HG02588 (cell line): ENCODE measurements at regions not wholly inside any gene's neighbourhood (a gene's known extent, or its start where the extent isn't known, plus 50 kb on each side); places are given as distances from the start of the nearest gene placed in this dataset.
"Not testable (repeated sequence)": the region's sequence is repeated elsewhere in the genome, so short reads cannot be mapped to it uniquely, and the experiment has no call there.

Source experiments
- ATAC-seq: cut with Tn5 transposase; IDR thresholded peaks from one replicate; pipeline ENCODE4 v1.9.1; 2021; ENCODE audit warnings: mild to moderate bottlenecking, moderate library complexity; ENCODE audit not compliant: unreplicated experiment

DNA sequence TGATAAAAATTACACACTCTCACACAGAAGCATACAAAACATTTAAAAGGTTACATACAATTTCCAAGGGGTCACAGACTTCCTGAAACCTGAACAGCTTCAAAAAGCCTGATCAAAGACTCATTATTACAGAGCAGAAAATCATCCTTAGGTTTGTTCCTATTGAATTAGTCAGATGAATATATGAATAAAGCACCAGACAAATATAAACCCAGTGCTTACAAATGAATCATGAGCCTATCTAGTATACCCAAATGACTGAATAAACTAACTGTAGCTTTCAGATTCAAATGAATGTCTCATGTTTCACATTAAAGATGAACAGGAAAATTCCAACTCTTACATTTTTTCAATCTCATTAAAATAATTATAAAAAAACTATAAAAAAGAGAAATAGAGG lies 550.3 kb downstream of the SUCLG1 start:
- no peak for ATAC-seq

DNA sequence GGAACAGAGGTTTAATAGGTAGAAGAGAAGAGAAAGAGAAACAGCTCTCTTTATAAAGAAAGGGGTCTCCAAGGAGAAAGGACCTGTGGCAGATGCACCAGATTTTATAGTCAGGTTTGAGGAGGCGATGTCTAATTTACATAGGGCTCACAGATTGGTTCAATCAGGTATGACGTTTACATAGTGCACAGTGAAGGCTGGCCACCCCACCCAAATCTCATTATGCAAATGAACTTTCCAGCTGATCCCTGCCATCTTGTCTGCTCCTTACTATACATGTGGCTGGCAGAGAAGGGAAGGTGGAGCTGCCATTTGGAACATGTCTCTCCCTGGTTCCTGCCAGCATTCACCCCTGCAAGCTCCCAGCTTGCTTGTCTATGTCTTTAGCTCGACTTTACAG lies 557.8 kb downstream of the SUCLG1 start:
- no peak for ATAC-seq

DNA sequence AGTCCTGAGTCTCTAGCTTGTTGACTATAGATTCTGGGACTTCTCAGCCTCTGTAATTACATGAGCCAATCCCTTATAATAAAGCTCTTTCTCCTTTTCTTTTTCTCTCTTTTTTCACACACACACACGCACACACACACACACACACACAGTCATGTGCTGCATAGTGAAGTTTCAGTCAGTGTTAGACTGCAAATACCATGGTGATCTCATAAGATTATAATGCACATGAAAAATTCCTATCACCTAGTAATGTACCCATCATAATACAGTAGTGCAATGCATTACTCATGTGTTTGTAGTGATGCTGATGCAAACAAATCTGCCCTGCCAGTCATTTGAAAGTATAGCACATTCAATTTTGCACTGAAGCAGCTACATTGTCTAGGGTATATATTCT lies 558.2 kb downstream of the SUCLG1 start:
- ATAC-seq = no peak

DNA sequence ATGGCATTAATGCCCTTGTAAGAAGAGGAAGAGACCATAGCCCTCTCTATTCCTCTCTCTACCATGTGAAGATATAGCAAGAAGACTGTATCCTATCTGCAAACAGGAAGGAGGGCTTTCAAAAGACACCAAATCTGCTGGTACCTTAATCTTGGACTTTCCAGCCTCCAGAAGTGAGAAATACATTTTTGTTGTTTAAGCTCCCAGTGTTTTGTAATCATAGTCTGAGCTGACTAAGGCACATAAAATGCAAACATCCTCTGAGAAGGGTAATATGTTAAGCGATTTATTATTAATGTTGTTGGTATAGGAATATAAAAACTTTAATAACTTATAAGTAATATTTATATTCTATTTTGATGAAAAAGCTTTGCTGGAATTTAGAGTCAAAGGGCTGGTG lies 559.8 kb downstream of the SUCLG1 start:
- no peak for ATAC-seq

DNA sequence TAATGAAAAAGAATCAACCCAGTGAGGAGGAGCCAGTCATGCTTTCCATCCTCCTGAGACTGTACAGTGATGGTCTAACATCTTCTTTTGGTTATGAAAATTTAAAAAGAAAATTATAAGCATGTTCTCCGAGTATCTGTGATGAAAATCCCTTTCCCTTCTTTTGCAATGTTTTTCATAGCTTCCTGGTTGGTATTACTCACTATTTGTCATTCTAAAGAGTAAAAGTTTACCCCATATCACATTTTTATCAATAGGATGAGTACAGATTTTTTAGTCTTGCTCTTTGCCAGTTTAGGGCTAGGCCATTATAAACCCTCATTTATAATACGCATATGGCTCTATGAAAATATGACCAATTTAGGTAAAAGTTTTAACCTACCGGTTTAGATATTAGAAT lies 564.1 kb downstream of the SUCLG1 start:
- ATAC-seq = no peak

DNA sequence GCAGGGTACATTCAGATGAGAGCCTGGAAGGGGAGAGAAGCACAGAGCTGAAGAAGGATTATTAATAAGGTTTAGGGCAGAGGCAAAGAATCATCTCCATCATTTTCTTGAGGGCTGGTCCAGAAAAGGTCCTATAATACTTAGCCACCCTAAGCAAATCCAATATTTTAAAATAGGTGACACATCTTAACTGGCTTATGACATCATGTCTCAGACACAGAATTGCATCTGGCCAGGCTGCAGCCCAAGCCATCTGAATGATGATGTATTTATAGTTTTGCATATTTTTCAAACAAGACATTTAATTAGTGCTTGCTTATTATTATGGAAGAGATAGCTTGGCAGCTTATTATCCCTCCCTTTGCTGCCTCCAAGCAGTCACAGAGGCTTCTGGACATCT lies 571.3 kb downstream of the SUCLG1 start:
- ATAC-seq = no peak

DNA sequence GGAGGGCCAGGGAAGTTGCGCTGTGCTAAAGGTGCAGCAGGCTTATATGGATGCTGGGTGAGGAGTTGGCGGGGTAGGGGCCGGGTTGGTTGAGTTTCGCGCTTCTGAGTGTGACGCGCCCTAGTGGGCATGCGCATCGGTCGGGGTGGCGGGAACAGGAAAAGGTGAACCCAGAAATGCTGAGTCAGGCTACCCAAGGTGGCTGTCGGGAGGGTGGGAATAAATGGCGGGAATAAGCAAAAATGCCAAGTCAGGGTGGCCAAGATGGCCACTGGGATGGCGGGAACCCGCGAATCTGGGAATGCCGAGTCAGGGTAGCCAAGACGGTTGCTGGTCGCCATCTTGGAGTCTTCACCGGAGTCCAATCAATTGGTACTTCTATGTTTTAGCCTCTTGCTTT lies 580.0 kb downstream of the SUCLG1 start:
- no peak for ATAC-seq

DNA sequence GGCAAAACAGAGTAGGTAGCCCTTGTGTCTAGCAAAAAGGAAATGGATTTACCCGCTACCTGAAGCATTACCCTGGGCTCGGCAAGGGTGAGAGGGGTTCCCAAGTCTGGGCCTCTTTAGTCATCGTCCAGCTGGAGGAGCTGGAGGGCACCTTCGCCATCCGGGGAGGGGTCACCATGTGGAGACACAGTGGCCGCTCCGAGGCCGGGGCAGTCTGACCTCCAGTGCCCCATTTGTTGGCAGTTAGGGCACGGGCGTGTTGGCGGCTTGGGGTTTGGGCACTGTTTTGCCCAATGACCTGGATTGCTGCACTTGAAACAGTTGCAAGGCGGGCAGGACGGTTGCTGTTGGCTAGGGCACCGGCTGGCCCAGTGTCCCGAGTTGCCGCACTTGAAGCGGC lies 581.8 kb downstream of the SUCLG1 start:
- ATAC-seq = not testable (repeated sequence)

DNA sequence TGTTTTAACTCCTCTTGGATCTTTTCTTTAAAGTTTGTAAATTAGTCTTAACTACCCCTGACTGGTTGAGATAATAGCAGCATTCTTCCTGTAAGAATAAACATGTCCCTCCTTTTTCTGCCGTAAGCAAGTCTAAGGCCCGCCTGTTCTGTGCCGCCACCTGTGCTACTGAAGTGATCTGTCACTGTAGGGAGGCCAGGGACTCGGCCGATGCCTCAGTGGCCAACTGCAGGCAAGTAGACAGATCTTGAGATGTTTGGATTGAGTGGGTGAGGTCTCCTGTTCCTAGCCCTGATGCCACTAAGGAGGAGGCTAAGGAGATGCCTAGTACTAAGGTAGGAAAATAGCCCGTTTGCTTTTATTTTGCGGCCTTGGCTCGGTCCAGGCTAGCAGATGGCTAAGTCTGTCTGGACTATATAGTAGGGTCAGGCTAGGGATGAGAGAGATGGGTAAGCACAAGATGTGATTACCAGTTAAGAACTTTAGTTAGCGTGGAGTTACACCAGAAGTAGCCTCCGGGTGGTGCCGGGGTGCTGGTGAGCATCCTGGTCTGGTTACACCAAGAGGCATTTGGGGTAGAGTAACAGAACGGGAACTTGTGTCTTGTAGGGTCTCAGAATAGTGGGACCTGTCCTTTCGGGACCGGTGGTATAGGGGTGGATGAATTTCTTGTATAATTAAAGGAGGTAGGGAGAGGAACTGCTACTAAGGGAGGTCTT lies 584.2 kb downstream of the SUCLG1 start:
- no peak for ATAC-seq

DNA sequence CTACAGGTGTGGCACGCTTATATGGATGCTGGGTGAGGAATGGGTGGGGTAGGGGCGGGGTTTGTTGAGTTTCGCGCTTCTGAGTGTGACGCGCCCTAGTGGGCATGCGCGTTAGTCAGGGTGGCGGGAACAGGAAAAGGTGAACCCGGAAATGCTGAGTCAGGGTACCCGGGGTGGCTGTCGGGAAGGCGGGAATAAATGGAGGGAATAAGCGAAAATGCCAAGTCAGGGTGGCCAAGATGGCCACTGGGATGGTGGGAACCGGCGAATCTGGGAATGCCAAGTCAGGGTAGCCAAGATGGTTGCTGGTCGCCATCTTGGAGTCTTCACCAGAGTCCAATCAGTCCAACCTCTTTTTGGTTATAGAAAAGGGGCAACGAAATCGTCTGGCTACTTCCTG lies 585.0 kb downstream of the SUCLG1 start:
- no peak for ATAC-seq

DNA sequence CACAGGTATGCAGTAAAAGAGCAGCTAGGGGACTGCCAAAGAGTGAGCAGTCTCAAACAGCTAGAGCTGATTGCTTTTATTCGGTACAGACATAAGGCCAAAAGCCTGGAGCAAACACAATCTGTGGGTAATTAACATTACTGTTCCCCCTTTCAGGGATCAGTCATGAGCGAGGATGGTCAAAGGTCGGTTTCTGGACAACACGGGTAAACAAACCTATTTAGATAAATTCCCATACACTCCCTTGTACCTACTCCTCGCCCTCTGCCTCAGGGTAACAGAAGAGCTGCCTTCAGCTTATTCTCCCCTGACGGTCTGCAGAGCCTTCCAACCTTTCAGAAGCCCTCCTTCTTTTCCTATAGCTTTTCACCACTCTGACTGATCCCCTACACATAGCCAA lies 586.0 kb downstream of the SUCLG1 start:
- ATAC-seq = no peak

DNA sequence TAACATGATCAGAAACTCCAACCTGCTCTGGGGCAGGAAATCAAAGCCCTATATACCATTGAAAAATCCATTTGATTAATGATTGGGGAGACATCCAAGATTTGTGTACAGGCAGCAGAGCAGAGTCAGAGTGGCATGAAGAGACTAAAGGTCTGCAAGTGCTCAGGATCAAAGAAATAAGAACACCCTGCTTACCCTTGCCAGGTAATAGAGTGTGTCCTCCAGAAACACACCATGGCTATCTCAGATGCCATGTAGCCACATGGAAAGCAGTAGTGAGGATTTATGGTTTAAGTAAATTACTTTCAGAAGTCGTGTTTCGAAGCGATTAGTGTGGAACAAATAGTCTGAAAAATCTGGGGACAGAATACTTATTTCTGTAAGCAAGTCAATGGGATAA lies 592.9 kb downstream of the SUCLG1 start:
- ATAC-seq = no peak

DNA sequence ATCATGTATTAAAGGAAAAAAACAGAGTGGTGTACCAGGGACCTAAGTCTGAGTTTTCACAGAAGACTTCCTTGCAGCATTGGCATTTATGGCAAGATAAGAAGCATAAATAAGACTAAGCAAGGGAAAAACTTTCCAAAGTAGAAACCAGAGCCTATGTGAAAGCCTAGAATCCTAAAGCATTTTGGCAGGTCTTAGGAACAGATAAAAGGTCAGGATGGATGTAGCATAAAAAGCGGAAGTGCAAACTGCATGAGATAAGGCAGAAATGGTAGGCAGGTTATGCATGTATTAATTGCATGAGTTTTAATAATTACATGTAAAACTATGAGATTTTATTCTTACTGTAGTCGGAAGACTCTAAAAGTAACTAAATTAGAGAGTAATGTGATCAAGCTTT lies 596.5 kb downstream of the SUCLG1 start:
- ATAC-seq = no peak

DNA sequence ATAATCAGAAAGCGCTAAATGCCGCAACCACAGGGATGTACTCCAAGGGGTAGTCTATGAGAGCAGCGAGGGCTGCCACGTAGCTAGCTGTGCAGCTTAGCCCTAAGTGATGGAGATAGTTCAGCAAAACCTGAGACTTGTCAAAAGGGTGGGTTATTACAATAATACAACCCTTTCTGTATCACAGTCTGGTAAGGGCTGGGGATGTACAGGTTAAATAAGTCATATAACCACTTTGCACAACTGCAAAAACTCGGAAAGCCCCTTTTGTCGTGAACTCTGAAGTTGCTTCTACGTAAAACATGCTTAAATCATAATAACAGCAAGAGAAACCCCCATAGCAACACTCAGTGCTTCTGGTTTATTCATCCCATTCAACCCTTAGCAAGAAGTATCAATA lies 598.8 kb downstream of the SUCLG1 start:
- ATAC-seq = no peak

DNA sequence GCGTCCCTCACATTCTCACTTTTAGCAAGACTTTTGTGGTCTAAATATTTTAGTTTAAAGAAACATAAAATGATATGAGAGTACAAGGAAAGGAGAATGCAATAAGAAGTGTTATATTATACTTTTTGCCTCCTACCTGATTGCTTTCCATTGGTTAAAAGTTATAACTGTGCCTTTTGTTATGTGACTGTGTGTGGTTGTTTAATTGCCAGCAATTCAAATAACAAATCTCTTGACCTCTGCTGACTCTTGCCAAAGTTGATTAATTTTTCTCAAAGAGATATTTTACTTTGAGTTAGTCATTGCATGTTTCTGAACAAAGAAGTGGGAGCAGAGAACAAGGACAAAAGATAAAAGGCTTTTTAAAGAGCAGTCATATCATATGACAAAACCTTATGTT lies 599.5 kb downstream of the SUCLG1 start:
- no peak for ATAC-seq

DNA sequence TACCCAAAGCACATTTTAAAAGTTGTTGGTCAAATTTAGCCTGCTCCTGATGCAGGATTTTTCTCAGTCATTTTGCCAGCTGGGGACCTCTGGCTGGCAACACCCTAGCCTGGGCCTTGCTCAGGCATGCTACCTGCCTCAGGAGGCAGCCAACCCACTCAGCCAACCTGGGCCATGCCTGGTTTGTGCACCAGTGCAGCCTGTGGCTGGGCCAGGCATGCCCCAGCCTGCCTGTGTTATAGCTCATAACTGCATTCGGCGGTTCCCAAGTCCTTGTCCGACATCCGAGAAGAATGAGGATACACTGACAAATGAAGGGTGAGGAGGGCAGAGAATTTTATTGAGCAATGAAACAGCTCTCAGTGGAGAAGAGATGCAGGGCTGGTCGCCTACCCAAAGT lies 608.0 kb downstream of the SUCLG1 start:
- no peak for ATAC-seq

DNA sequence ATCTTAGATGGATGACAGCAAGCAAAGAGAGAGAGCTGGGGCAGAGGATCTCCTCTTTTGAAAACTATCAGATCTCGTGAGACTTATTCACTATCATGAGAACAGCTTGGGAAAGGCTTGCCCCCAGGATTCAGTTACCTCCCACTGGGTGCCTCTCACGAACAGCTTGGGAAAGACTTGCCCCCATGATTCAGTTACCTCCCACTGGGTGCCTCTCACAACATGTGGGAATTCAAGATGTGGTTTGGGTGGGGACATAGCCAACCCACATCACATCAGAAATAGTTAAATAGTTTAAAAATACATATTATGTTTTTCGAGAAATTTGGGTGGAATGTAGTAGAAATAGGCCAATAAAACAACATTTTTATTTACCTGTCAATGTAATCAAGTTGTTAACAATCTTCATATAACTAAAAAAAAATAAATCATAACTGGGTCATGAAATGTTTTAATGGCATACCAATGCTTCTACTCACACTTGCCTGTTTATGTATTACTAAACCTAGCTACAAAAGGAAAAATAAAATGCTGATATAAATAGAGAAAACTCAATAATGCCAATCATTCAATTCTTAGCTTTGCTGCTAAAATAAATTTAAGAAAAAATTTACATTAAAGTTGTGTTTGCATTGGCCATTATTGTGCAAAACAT lies 608.9 kb downstream of the SUCLG1 start:
- no peak for ATAC-seq

DNA sequence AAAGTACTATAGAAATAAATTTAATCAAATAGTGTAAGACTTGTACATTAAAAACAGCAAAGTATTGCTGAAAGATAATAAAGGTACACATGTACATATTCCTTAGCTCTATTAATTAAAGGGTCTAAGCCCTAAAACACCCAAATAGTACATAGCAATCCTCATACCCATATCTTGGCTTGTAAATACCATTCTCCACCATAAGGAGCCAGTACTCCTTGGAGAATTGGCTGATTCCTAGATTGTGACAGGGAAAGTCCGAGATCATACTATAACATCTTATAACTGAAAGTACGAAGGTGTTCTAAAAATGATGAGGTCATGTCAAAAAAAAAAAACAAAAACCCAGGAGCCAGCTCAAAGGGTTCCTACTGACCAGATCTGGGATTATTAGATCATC lies 614.6 kb downstream of the SUCLG1 start:
- no peak for ATAC-seq

DNA sequence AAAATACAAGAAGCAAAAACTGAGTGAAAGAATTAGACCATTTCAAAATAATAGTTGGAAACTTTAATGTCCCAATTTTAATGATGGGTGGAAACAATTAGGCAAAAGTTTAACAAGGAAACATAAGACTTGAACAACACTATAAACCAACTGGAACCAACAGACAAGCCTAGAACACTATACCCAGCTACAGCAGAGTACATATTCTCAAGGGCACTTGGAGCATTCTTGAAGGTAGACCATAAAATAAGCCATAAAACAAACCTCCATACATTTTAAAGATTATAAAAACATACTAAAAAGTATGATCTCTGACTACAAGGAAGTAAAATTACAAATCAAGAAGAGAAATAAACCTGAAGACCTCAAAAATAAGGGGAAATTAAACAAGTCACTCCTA lies 616.7 kb downstream of the SUCLG1 start:
- ATAC-seq = no peak

DNA sequence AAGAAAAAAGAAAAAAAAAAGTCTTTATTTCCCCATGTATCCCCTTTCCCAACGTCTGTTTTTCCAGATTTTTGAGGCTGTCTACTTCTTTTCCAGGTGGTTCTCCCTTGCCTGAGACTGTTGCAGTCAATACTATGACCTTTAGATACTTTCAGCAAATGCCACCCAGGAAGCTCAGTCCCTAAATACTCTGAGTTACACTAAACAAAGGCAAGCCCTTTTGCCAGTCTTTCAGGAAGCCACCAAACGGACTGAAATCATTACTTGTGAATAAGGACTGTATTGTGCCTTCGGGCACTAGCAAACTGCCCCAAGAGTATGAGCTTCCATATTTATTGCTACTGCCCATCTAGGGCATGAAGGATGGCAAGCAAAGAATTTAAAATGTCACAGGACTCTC lies 621.3 kb downstream of the SUCLG1 start:
- ATAC-seq = no peak

DNA sequence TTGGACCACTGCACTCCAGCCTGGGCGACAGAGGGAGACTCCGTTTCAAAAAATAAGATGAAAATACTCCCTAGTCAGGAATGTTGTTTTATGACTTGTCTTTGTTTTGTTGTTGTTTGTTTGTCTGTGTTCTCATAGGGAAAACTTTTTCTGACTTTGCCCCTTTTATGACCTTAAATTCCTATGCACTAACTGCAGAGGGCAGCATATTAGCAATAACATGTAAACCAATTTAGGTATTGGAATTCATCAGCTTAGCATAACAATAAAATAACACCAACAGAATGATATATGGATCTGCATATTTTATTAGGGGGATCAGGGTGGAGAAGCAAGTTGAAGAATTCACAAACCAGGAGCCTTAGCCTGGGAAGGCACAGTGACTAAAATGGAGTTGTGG lies 631.5 kb downstream of the SUCLG1 start:
- ATAC-seq = no peak

DNA sequence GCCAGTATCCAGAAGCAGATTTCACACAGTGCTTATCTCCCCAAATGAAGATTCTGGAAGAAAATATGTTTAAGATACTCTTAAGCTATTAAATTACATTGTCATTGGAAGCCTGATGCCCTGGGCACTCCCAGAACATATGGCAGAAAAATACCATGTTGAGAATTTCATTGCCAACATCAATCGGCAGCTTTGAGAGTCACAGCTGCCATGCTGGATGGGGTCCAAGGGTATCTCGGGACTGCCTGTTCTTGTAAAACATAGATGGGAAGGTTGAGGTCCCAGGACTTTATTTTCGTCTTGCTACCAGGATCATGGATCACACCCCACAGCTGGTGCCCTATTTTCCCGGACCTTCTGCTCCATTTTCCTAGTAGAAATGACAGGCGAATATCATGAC lies 632.5 kb downstream of the SUCLG1 start:
- ATAC-seq = no peak

DNA sequence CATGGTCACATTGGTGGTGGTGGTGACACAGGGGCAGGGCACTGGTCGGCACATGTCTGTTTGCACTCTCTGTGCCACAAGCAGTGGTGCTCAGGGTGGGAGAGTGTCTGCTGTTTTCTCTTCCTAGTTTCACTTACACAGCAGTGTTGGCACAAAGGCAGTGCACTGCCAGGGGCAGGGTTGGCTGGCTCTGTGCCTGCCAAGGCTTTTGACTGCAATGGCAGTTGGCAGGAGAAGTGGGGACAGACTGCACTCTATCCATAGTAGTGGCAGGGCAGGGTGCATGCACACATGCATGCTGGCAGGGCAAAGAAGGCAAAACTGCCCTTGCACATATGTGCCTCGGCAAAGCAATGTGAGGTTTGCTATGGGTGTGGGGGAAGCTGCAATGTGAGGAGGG lies 635.9 kb downstream of the SUCLG1 start:
- no peak for ATAC-seq
